Activated T-helper 2 cell treated with anti-CD3 and anti-CD28 coated beads, Interferon-gamma antibody, Interleukin-2, Interleukin-4, amounts not matched to agents 10 μg/mL and 5 μg/mL and 100 μg/mL, durations not matched to agents 14 hours and 24 hours and 36 hours (primary cell): ENCODE measurements at regions not wholly inside any gene's neighbourhood (a gene's known extent, or its start where the extent isn't known, plus 50 kb on each side); places are given as distances from the start of the nearest gene placed in this dataset.

Experiments
- DNase-seq: peaks from one replicate; pipeline ENCODE4 v3.0.0; 2021; ENCODE audit warnings: low spot score
- H3K27ac Mint-ChIP-seq: one replicate; pipeline ENCODE4 v1.8.0; 2021; ENCODE audit warnings: mixed read lengths
- H3K27me3 Mint-ChIP-seq: one replicate; pipeline ENCODE4 v1.8.0; 2021; ENCODE audit warnings: low read depth, mixed read lengths
- H3K36me3 Mint-ChIP-seq: one replicate; pipeline ENCODE4 v1.8.0; 2021; ENCODE audit warnings: low read depth, mixed read lengths
- H3K4me1 Mint-ChIP-seq: one replicate; pipeline ENCODE4 v1.8.0; 2021; ENCODE audit warnings: low read depth, mixed read lengths
- H3K4me3 Mint-ChIP-seq: one replicate; pipeline ENCODE4 v1.8.0; 2021; ENCODE audit warnings: low read depth, mild to moderate bottlenecking, moderate library complexity, mixed read lengths
- H3K9me3 Mint-ChIP-seq: one replicate; pipeline ENCODE4 v1.8.0; 2021; ENCODE audit warnings: mixed read lengths
- intact Hi-C: fragments of 100-400 bp; cut with micrococcal nuclease; formaldehyde crosslinking; loops from one replicate; pipeline ENCODE4 v1.15.1; 2023

DNA sequence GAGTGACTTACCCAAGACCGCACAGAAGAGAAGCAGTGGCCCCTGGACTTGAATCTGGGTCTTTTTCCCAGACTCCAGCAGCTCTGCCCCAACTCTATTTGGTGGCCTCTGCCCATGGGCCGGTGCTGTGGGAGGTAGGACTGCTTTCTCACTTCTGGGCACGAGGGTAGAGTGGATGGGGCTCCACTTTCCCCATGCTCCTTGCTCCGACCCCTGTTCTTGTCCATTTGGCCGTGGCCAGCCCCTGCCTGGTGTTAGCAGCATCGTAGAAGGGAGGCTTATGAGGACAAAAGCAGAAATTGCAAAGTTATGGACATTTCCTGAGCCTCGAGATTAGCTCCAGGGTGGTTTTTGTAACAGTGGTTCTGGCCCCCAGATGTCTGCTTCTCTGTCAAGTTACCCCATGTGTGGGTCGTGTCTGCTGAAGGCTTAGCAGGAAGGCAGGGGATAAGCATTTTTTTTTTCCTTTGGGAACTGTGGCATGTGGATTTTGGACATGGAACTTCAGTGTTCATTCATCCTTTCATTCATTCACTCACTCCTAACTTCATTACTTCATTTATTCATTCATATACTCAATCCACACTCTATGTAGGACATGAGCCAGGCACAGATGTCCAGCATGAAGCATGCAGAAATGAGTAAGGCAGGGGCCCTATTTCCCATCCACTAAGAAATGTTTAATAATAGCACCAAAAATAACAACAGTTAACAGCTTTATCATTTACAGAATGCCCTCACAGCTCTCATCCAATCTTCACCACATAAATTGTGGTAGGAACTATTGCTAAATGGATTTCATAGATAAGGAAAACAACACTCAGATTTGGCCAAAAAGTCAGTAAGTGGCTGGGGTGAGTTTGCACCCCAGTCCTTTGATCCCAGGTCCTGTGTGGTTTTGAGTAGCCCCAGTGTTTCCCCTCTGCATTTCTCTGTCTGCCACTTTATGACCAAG lies 180.5 kb downstream of the OPA1 start:
- Mint-ChIP-seq H3K36me3 (no peaks in the 10 kb centered on the region), H3K27me3 (peaks cover 26% of the 10 kb centered on the region), H3K4me3 (no peak overlapping the region), H3K4me1 (peaks cover 9% of the 10 kb centered on the region), H3K9me3 (no peaks in the 10 kb centered on the region), H3K27ac (no peak overlapping the region)
- intact Hi-C loops: no loop called here
- no peak for DNase-seq

DNA sequence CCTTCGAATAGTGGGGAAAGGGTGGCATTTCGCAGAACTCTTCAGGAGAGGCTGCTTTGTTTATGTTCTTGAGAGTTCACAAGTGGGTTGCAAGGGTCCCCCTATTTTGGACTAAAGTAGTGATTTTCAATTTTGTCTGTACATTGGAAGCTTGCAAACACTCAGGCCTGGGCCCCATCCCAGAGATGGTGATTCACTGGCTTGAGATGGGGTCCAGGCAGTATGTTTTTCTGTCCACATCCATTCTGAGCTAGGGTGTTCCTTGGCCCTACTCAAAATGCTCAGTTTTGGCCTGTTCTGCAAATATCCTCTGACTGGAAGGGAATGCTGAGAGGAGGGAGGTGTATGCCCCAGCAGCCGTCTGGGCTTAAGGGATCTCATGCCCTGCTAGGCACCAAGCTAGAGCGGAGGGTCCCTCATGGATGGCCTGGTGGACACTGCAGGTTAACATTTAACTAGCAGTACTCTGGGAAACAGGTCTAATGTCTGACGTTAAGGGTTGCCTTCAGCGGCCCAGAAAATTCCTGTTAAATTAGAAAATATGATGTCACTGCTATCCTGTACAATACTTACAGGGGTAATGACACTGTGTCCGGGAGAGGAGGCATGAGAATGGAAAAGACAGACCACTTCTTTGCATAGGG lies 181.4 kb downstream of the OPA1 start:
- H3K27ac Mint-ChIP-seq: no peak overlapping the region
- no peaks in the 10 kb centered on the region for H3K36me3 Mint-ChIP-seq
- peaks cover 34% of the 10 kb centered on the region for H3K27me3 Mint-ChIP-seq
- H3K4me1 Mint-ChIP-seq: peaks cover 9% of the 10 kb centered on the region
- DNase-seq: no peak
- no peaks in the 10 kb centered on the region for H3K9me3 Mint-ChIP-seq
- no peak overlapping the region for H3K4me3 Mint-ChIP-seq
- intact Hi-C loops: no loop called here

DNA sequence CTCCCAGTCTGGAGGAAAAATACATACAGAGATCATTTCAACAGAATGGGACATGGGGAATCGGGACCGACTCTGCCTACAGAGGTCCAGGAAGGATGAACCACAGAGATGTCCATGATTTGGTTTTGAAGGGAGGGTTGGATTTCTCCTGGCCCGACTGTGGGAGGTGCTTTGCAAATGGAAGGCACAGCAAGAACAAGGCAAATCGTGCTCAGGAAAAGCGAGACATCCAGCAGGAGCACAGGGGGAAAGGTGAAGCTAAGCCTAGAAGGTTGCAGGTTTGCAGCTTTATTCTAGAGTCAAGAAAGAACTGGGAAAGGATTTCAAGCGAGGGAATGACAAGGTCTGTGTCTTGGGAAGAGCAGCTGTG lies 181.9 kb downstream of the OPA1 start:
- intact Hi-C loops: no loop called here
- peaks cover 9% of the 10 kb centered on the region for H3K4me1 Mint-ChIP-seq
- H3K36me3 Mint-ChIP-seq: no peaks in the 10 kb centered on the region
- peaks cover 39% of the 10 kb centered on the region for H3K27me3 Mint-ChIP-seq
- H3K27ac Mint-ChIP-seq: no peak overlapping the region
- no peak for DNase-seq
- H3K9me3 Mint-ChIP-seq: no peaks in the 10 kb centered on the region
- H3K4me3 Mint-ChIP-seq: no peak overlapping the region

DNA sequence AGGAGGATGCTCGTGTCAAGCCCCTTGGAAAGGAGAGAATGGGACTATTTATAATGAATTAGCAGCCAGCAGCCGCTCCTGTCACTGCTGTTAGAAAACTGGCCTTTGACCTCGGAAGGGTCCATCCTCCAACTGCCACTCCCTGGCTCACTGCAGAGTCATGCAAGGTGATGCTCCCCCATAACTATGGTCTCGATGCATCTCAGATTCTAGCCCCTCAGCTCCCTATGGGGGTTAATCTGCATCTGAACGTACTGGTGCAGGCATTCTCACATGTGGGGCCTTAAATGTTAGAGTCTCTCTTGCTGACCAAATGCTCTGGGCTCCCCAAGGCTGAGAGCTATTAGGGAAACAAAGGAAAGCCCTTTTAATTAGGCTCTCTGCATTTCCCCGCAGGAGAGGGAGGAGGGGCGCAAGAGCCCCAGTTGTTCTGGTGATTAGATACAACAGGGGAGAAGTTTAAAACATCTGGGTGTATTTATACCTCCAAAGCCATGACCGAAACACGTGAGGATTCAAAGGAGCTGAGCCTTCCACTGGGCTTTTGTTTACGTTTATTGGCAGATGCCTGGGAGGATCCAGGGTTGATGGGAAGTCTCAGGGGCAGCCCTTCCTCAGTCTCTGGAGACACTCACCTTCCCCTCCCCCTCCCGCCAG lies 182.5 kb downstream of the OPA1 start:
- intact Hi-C loops: no loop called here
- H3K36me3 Mint-ChIP-seq: no peaks in the 10 kb centered on the region

DNA sequence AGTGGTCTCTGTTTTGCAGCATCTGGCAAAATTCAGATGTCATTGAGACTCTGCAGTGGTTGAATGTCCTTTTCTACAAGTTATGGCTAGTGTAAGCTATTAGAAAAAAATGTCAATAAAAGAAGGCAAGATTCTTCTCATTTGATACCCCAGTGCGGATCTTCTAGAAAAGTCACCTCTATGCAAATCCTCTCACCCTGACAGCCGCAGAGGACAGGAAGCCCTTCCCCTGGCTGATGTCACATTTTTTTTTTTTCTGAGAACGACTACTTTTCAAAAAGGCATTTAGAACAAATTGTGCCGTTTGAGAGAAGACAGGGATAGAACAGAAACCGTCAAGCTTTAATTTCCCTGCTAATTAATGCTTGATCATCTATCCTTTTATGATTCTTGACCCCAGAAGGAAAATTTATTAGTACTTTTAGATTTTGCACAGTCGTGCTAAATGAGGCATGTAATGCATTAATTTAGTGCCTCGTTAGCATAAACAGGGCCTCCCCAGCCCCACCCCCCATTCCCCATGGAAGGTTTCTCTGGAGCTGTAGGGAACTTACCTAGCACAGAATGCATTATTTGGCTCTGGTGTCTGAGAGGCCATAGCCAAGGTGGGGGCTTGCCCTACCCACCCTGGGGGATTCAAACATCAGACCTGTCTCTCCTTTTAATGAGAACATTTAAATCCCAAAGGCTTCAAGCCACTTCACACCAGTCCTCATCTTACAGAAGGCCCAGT lies 183.8 kb downstream of the OPA1 start:
- intact Hi-C loops: no loop called here
- no peak overlapping the region for H3K4me3 Mint-ChIP-seq
- no peaks in the 10 kb centered on the region for H3K9me3 Mint-ChIP-seq
- no peaks in the 10 kb centered on the region for H3K36me3 Mint-ChIP-seq
- peaks cover 9% of the 10 kb centered on the region for H3K4me1 Mint-ChIP-seq
- H3K27ac Mint-ChIP-seq: no peak overlapping the region
- DNase-seq: no peak
- peaks cover 51% of the 10 kb centered on the region for H3K27me3 Mint-ChIP-seq

More for the DNA sequence above, 182.5 kb downstream of the OPA1 start:
- Mint-ChIP-seq H3K27me3 (peaks cover 44% of the 10 kb centered on the region), H3K9me3 (no peaks in the 10 kb centered on the region), H3K27ac (no peak overlapping the region), H3K4me1 (peaks cover 9% of the 10 kb centered on the region), H3K4me3 (no peak overlapping the region)
- no peak for DNase-seq

DNA sequence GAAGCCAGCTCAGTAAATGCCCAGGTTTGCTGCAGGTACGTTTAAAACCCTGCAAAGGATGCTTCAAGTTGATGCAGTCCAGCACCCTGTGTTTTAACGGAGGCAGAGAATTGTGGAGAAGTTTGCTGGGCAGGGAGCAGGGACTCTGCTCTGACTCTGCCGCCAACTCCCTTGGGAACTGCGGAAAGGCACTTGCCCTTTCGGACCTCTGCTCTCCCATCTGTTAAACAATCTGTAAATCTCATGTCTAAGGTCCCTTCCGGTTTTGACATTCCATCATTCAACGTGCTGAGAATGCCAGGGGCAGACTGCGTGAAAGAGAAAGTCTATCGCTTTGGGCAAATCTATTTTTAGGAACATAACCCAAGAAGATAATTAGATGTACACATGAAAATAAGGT lies 184.5 kb downstream of the OPA1 start:
- H3K9me3 Mint-ChIP-seq: no peaks in the 10 kb centered on the region
- no peak for DNase-seq
- H3K36me3 Mint-ChIP-seq: no peaks in the 10 kb centered on the region
- intact Hi-C loops: no loop called here
- peaks cover 58% of the 10 kb centered on the region for H3K27me3 Mint-ChIP-seq
- H3K4me1 Mint-ChIP-seq: peaks cover 9% of the 10 kb centered on the region
- H3K4me3 Mint-ChIP-seq: no peak overlapping the region
- H3K27ac Mint-ChIP-seq: no peak overlapping the region

DNA sequence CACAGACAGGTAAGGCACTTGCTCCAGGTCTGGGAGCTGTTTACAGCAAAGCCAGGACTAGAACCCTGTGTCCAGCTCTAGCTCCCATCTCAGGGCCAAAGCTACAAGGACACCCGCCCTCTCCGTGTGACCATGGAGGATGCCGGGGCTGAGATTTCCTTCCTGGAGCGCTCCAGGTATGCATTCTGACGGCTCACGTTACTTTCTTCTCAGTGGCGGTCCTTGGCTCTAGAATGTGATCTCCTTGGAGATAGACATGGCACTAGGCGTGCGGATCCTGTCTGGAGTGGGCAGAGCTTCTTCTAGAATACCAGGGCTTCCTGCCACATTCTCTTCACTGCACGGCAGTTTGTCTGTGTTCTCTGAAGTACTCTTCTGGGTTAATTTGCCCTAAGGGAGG lies 185.7 kb downstream of the OPA1 start:
- Mint-ChIP-seq H3K27ac (no peak overlapping the region), H3K4me1 (peaks cover 9% of the 10 kb centered on the region)

DNA sequence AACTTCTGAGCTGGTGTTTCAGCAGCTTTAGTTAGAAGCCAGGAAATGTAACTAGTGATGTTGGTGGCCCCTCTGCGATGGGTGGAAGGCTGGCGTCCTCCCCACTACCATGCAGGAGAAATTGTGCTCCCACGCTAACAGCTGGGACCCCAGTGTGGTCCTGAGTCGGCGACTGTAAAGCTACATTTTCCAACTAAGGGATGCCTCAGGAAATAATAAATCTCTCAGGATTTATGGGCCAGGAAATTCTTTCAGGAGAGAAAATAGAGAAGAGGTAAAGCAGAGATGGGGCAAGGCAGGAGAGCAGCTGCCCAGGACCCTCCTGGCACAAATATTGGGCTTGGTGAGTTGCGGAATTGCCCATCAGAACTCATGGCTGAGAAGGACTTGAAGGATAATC lies 186.9 kb downstream of the OPA1 start:
- peaks cover 9% of the 10 kb centered on the region for H3K4me1 Mint-ChIP-seq
- H3K27ac Mint-ChIP-seq: no peak overlapping the region
- no peak overlapping the region for H3K4me3 Mint-ChIP-seq
- no peaks in the 10 kb centered on the region for H3K36me3 Mint-ChIP-seq
- no peak for DNase-seq
- no peaks in the 10 kb centered on the region for H3K9me3 Mint-ChIP-seq
- intact Hi-C loops: loop anchor here (5.0 kb wide), 1 partner anchor 357 kb away; the partner anchor contains the start of gene HES1
- peaks cover 59% of the 10 kb centered on the region for H3K27me3 Mint-ChIP-seq

More for the DNA sequence above, 185.7 kb downstream of the OPA1 start:
- no peak for DNase-seq
- intact Hi-C loops: no loop called here
- no peaks in the 10 kb centered on the region for H3K36me3 Mint-ChIP-seq
- H3K9me3 Mint-ChIP-seq: no peaks in the 10 kb centered on the region
- no peak overlapping the region for H3K4me3 Mint-ChIP-seq
- peaks cover 54% of the 10 kb centered on the region for H3K27me3 Mint-ChIP-seq

DNA sequence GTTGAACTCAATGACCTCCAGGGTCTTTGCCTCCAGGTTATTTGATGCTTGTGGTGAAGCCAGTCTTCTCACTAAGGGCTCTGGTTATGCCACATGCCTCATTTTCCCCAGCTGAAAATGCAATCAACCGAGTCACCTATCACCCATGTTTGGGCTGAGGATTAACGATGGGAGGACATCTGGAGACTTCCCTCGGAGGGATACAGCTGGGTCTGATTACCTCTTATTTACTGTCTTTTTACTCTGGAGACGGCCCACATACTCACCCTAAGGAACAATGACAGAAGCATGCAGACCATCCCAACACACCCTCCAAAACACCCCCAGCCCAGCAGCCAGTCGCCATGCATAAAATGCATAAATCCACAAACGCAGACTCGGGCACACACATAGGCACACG lies 187.4 kb downstream of the OPA1 start:
- Mint-ChIP-seq H3K27ac (no peak overlapping the region), H3K36me3 (no peaks in the 10 kb centered on the region)

DNA sequence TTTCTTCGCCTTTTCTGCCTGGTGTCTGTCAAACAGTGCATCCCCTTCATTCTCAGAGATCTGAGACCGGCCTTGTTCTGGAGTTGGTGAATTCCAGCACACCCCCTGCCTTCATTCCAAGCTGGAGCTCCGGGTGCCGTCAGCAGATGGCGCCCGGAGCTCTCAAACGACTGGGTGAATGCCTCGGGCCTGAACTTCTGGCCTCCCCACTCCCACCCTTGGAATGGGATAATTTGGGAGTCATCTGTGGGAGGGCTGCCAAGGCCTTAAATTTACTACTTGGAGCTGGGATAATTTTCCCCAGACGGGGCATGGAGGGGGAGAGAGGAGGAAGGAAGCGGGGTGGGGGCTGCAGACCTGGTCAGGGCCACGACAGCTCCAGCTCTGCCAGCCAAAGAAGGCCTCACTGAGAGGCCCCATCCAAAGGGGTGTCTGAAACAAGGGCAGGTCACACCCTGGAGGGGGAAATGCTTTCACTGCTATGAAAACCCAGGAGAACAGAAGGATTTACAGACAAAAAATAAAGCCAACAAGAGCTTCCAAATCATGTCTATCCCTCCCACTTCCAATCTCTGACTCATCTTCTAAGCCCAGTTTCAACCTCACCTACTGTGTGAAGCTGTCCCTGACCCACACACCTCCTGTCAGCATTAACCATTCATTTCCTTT lies 187.9 kb downstream of the OPA1 start:
- no peak for DNase-seq

More for the DNA sequence above, 187.4 kb downstream of the OPA1 start:
- intact Hi-C loops: loop anchor here (5.0 kb wide), 1 partner anchor 357 kb away; the partner anchor contains the start of gene HES1
- H3K27me3 Mint-ChIP-seq: peaks cover 59% of the 10 kb centered on the region
- no peaks in the 10 kb centered on the region for H3K9me3 Mint-ChIP-seq
- H3K4me1 Mint-ChIP-seq: peaks cover 9% of the 10 kb centered on the region
- no peak overlapping the region for H3K4me3 Mint-ChIP-seq
- DNase-seq: no peak

DNA sequence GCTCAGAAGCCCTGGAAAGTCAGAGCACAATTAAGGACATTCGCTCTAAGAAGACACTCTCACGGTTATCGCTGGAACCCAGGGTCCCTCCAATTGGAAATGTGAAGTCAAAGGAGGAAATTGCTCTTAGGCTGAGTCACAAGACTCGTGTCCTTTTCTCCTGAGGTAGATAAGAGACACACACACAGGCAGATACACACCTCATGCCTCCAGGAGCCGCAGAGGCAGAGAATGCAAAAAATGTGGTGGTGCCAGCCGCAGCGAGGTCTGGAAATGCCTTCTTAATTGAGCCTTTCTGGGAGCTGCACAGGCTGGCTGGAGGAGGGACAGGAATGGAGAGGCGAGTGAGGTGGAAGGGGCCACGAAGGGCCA lies 189.3 kb downstream of the OPA1 start:
- Mint-ChIP-seq H3K27me3 (peaks cover 55% of the 10 kb centered on the region), H3K36me3 (no peaks in the 10 kb centered on the region)
- intact Hi-C loops: loop anchor here (5.0 kb wide), 1 partner anchor 355 kb away; the partner anchor contains the start of gene HES1

More for the DNA sequence above, 187.9 kb downstream of the OPA1 start:
- peaks cover 55% of the 10 kb centered on the region for H3K27me3 Mint-ChIP-seq
- no peaks in the 10 kb centered on the region for H3K9me3 Mint-ChIP-seq
- H3K27ac Mint-ChIP-seq: no peak overlapping the region
- no peak overlapping the region for H3K4me3 Mint-ChIP-seq
- intact Hi-C loops: loop anchor here (5.0 kb wide), 1 partner anchor 356 kb away; the partner anchor contains the start of gene HES1
- peaks cover 9% of the 10 kb centered on the region for H3K4me1 Mint-ChIP-seq
- H3K36me3 Mint-ChIP-seq: no peaks in the 10 kb centered on the region

DNA sequence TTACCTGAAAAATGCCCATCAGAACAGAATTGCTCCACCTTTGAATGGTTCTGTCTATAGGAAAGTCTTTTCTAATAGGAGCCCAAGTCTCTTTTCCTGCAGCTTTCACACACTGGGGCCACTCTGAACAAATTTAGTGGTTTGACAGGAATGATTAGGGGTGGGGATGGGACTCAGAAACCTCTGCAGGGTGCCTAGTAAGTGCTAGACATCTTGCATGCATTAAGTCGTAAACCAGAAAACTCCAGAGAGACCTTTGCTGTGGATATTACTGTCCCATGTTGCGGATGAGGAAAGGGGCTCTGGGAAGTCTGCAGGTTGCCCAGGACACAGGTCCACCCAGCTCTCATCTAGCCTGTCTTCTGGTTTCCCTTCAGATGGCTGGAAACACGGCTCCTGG lies 189.7 kb downstream of the OPA1 start:
- H3K36me3 Mint-ChIP-seq: no peaks in the 10 kb centered on the region
- no peaks in the 10 kb centered on the region for H3K9me3 Mint-ChIP-seq
- H3K4me3 Mint-ChIP-seq: no peak overlapping the region
- no peak for DNase-seq
- intact Hi-C loops: loop anchor here (5.0 kb wide), 1 partner anchor 355 kb away; the partner anchor contains the start of gene HES1
- peaks cover 53% of the 10 kb centered on the region for H3K27me3 Mint-ChIP-seq
- H3K27ac Mint-ChIP-seq: no peak overlapping the region
- no peaks in the 10 kb centered on the region for H3K4me1 Mint-ChIP-seq

More for the DNA sequence above, 189.3 kb downstream of the OPA1 start:
- Mint-ChIP-seq H3K27ac (no peak overlapping the region), H3K4me1 (no peaks in the 10 kb centered on the region), H3K9me3 (no peaks in the 10 kb centered on the region), H3K4me3 (no peak overlapping the region)
- DNase-seq: no peak
